Glomerular endothelial cell (primary cell): ENCODE measurements at regions not wholly inside any gene's neighbourhood (a gene's known extent, or its start where the extent isn't known, plus 50 kb on each side); places are given as distances from the start of the nearest gene placed in this dataset.

Source experiments
- DNase-seq: peaks from one replicate; pipeline ENCODE4 v3.0.0-alpha.2; 2011; ENCODE audit warnings: low read depth, low spot score; ENCODE audit errors: extremely low read depth

DNA sequence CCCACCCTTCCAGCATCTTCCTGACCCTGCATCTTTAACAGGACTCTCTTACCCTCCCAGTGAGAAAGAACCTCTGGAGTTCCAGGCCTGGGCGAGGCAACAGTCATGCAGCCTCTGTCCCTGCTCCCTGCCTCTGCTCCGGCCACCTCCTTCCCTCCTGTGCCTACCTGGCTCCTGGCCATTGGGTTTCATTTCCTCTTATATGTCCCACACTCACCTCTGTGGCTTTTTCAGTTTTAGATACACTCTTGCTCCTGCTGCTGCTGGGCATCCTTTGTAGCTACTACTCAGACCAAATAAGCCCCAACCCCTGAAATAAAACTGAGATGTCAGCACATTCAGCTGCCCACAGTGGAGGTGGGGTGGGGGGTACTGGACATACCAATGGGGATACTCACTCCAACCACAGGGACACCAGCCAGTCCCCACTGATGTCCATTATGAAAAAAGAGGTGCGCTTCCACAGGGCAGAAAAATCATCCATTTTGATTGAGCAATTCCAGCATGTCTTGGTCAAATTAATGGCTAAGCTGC is 99.1 kb upstream of the NRXN3 start:
- no peak for DNase-seq

GRCh38 chr14:78073028-78073427 is 97.1 kb upstream of the NRXN3 start:
- no peak for DNase-seq

DNA sequence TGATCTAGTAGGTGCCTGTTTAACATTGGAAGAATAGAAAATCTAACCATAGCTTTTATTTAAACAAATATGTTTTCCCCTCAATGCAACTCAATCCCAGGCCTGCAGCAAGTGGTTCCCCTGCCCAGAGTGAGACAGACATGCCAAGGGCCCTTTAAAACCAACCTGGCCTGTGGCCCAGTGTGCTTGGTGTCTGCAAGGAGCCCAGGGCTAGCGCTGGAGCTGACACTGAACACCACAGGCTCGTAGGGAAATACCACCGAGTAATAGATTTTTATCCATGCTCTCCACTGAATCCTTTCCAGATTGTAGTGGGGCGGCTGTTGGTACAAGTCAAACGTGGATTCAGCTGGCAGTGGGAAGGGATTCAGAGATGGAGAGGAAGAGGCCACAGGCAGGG is 95.6 kb upstream of the NRXN3 start:
- DNase-seq = no peak

- no peak for DNase-seq
Measured at GRCh38 chr14:78075033-78075432, 95.1 kb upstream of the NRXN3 start.

DNA sequence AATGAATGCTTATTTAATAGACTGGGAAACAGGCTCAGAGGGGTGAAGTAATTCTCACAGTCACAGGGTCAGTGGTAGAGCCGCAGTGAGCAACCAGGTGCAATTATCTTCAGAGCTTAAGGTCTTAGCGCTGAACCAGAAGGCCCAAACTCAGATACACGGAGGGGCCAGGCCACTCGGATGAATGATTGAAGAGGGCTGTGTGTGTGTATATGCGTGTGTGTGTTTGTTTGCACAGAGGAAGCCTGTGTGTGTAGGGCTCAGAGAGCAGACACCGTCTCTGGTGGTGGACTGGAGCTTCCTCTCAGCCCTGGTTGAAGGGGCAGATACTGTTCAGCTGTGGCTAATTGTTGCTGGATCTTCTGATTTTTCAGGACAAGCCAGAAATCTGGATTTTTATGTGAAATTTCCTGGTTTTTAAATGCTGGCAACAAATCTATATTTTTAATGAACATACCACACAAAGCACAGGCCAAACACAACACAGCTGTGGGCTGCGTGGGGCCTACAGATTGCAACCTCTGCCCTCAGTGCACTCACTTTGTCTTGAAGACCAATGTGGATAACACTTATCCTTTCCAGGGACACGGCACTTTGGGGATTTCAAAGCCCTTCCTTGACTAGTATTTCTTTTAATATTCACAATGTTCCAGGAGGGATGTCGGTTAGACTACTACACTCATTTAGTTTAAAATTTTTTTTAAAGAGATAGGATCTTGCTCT is 94.5 kb upstream of the NRXN3 start:
- no peak for DNase-seq

GRCh38 chr14:78081245-78081644 is 88.9 kb upstream of the NRXN3 start:
- no peak for DNase-seq

DNA sequence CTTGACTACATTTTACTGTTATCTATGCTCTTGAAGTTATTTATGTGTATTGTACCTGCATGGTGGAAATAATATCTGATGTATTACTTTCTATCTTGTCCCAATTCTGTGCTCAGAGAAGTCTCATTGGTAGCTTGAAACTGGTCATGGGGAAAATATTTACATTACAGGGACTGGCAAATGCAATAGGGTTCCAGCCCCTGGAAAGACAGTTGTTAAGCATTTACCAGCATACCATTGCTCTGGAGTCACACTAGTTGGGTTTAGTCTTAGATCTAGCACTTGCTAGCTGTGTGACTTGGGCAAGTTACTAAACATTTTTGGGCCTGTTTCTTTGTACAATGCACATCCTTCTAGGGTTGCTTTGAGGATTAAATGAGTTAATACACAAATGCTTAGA is 86.3 kb upstream of the NRXN3 start:
- DNase-seq = no peak

DNA sequence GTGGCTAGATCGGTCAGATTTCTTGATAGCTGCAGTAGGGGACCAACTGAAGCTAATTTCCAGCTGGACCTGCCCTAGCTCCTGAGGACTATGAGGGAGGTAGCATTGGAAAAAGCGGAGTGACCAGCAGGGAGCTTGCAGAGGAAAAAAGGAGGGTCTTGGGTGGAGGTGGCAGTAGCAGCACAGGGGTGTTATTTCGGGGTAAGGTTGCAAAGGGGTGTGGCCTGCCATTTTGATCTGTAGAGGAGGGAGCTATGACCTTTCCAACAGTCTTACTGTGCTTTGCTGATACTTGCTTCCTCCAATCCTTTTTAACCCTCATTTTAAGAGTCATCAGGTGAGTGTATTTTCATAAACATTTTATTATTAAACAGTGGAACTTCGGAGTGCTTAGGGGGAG is 83.8 kb upstream of the NRXN3 start:
- DNase-seq = no peak

DNA sequence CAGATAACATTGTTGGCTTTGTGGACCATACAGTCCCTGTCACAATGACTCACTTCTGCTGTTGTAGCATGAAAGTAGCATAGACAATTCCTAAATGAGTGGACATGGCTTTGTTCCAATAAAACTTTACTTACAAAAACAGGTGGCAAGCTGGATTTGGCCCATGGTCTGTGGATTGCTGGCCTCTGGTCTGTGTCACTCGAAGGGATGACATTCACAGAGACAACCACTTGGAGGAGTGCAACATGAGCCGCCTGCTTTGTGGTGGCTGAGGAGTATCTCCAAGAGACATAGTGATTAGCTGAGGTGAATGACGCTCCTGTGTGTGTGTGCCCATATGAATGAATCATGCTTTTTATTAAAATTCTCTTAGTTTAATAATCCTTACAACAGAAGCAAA is 81.3 kb upstream of the NRXN3 start:
- no peak for DNase-seq

DNA sequence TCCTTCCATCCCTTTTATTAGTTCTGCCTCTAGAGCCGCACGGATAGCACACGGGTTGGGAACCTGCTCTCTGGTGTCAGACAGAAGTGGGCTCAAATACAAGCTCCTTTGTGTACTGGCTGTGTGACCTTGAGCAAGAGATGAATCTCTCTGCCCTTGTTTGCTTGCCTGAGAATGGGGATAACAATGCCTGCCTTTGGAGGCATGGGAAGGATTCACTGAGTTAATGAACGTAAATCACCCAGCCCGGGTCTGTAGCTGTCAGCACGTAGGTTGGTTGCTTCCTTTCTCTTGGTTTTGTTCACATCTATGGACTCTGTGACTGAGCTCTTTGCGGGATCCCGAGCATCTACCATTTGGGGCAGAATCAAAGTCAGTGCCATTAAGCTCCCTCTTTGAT is 79.3 kb upstream of the NRXN3 start:
- no peak for DNase-seq

DNA sequence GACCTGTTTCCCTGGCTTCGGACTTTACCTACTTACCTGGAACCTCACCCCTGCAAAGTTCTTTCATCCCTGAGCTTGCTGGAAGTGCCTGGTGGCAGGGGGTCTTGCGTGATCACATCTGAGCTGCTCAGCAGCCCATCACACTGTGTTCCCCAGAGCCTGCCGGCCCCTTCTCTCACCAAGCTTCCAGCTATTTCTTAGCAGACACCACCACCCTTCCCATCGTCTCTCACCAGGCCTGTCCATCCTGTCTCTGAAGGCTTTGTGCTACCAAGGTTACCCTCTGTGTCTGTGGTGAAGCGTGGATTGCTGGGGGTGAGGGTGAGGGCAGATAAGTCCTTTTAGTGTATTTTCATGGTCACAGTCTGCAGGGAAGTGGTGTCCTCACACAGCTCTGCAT is 78.8 kb upstream of the NRXN3 start:
- no peak for DNase-seq

DNA sequence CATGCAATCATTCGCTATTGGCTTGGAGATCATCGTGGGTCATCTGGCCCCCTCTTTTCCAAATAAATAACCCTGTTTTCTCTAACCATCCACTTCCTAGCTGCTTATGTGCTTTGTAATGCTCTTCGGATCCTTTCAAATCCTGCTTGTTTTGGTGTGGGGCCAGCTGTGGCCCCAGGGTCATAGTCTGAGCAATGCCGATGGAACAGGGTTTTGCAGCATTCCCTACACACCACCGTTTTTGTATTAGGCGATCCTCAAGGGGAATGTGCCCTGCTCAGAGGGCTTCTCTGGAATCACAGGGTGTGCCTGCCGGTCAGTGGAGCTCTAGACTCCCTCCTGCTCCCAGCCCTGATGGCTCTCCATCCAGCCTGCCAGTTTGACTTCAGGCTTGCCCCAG is 78.1 kb upstream of the NRXN3 start:
- DNase-seq = no peak

GRCh38 chr14:78103271-78103670 is 66.9 kb upstream of the NRXN3 start:
- no peak for DNase-seq

GRCh38 chr14:78104160-78104559 is 66.0 kb upstream of the NRXN3 start:
- no peak for DNase-seq

DNA sequence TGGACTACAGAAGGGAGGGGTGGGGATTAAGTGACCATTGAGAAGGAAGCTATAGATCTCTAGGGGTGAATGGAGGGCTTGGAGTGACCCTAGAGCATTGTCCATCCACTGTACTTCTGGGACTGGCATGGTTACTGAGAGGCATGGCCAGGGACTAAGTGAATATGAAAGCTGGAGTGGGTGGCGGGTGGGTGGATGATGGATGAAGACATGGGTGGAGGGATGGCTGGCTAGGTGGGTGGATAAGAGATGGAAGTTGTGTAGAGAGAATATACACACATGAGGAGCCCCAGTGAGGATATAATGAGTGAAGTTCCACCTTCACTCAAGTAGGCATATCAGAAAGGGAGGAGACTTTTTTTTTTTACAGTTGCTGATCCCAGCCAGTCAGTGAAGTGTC is 65.5 kb upstream of the NRXN3 start:
- DNase-seq = no peak

DNA sequence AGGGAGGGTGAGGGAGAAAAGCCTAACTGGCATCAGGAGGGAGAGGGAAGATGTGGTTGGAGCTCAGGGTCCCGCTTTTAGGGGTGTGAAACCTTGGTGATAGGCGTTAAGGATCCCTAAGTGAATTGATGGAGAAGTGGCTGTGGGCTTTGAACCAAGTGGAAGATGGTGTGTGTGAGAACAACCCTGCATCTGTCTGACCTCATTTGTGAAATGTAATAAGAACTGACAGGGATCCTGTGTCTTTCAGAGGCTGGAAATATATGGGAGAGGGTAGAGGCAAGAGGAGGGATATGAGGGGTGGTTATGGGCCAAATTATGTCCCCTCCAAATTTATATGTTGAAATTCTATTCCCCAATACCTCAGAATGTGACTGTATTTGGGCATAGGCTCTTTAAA is 63.8 kb upstream of the NRXN3 start:
- DNase-seq = no peak

GRCh38 chr14:78107166-78107565 is 63.0 kb upstream of the NRXN3 start:
- no peak for DNase-seq

GRCh38 chr14:78119440-78119839 is 50.7 kb upstream of the NRXN3 start:
- DNase-seq = no peak
